Muscle layer of colon (tissue), 2 donors: ENCODE measurements at regions not wholly inside any gene's neighbourhood (a gene's known extent, or its start where the extent isn't known, plus 50 kb on each side); places are given as distances from the start of the nearest gene placed in this dataset.
"Not testable (repeated sequence)": the region's sequence is repeated elsewhere in the genome, so short reads cannot be mapped to it uniquely, and the experiment has no call there.

Source experiments
- H3K27ac ChIP-seq: one replicate; pipeline ENCODE4 v1.7.0; 2013; ENCODE audit warnings: low read depth, mild to moderate bottlenecking, low read length, moderate library complexity
- H3K27me3 ChIP-seq, 2 donors: one replicate each; pipeline ENCODE4 v1.7.0; 2013; ENCODE audit warnings: low read length in 2 of 2, mild to moderate bottlenecking in 2 of 2; ENCODE audit not compliant: insufficient read depth in 2 of 2, control insufficient read depth in 1 of 2
- H3K36me3 ChIP-seq: one replicate; pipeline ENCODE4 v1.7.0; 2013; ENCODE audit warnings: mild to moderate bottlenecking, low read length; ENCODE audit not compliant: insufficient read depth
- H3K4me1 ChIP-seq: one replicate; pipeline ENCODE4 v1.7.0; 2013; ENCODE audit warnings: mild to moderate bottlenecking, low read length; ENCODE audit not compliant: insufficient read depth
- H3K4me3 ChIP-seq, 2 donors: one replicate each; pipeline ENCODE4 v1.7.0; 2013; ENCODE audit warnings: low read length in 2 of 2, low read depth in 1 of 2, mild to moderate bottlenecking in 1 of 2, moderate library complexity in 1 of 2
- H3K9ac ChIP-seq: one replicate; pipeline ENCODE4 v1.7.0; 2013; ENCODE audit warnings: low read length
- H3K9me3 ChIP-seq: one replicate; pipeline ENCODE4 v1.7.0; 2013; ENCODE audit warnings: mild to moderate bottlenecking, low read length
- donor health status: abdominal sarcoma.
- donor health status: Adenocarcinoma of cecum.

DNA sequence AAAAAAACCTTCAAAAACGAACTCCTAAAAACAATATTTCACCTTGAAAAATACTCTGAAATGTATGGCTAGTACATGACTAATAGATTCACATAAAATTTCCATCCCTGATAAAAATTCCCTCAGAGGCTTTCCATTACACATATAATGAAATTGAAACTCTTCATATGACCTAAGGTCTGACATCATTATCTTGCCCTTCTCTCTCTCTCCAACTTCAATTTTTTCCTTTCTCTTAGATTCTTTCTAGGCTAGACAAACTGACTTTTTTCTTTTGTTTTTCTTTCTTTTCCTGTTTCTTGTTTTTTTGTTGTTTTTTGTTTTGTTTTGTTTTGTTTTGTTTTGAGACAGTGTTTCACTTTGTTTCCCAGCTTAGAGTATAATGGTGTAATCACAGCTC, 1220.5 kb downstream of the ROBO2 start:
- no peak overlapping the region for H3K27ac ChIP-seq
- H3K4me1 ChIP-seq, result no peaks in the 10 kb centered on the region
- no peaks in the 10 kb centered on the region for H3K9me3 ChIP-seq
- H3K36me3 ChIP-seq, result no peaks in the 10 kb centered on the region
- H3K4me3 ChIP-seq, result no peak overlapping the region
- H3K27me3 ChIP-seq, result no peaks in the 10 kb centered on the region
- H3K9ac ChIP-seq, result no peak overlapping the region

DNA sequence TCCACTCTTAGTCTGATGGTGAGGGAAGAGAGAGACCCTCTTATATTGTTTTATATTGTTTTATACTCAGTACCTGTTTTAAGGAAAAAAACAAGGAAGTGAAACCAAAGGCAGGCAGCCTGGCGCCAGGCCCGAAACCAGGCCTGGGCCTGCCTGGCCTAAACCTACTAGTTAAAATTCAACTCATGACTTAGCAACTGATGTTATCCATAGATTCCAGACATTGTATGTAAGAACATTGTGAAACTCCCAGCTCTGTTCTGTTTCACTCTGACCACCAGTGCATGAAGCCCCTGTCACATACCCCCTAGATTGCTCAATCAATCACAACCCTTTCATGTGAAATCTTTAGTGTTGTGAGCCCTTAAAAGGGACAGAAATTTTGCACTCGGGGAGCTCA, 1226.7 kb downstream of the ROBO2 start:
- not testable (repeated sequence) for H3K27ac ChIP-seq, H3K4me3 ChIP-seq, H3K4me1 ChIP-seq, H3K27me3 ChIP-seq, H3K9ac ChIP-seq, H3K9me3 ChIP-seq, H3K36me3 ChIP-seq

- H3K9ac ChIP-seq, result no peak overlapping the region
- H3K9me3 ChIP-seq, result no peaks in the 10 kb centered on the region
- no peaks in the 10 kb centered on the region for H3K4me1 ChIP-seq
- H3K27me3 ChIP-seq, result no peaks in the 10 kb centered on the region
- no peak overlapping the region for H3K27ac ChIP-seq
- no peak overlapping the region for H3K4me3 ChIP-seq
- no peaks in the 10 kb centered on the region for H3K36me3 ChIP-seq
These were observed 1227.3 kb downstream of the ROBO2 start for GRCh38 chr3:78267235-78267634.

GRCh38 chr3:78268087-78268486, 1228.2 kb downstream of the ROBO2 start:
- Histone ChIP-seq H3K27ac (no peak overlapping the region), H3K36me3 (no peaks in the 10 kb centered on the region), H3K4me3 (no peak overlapping the region), H3K9ac (no peak overlapping the region), H3K27me3 (no peaks in the 10 kb centered on the region), H3K9me3 (no peaks in the 10 kb centered on the region), H3K4me1 (no peaks in the 10 kb centered on the region)

GRCh38 chr3:78268716-78269668, 1229.1 kb downstream of the ROBO2 start:
- no peak overlapping the region for H3K9ac ChIP-seq
- no peak overlapping the region for H3K27ac ChIP-seq
- H3K27me3 ChIP-seq, result no peaks in the 10 kb centered on the region
- H3K4me1 ChIP-seq, result peaks cover 5% of the 10 kb centered on the region
- no peaks in the 10 kb centered on the region for H3K9me3 ChIP-seq
- no peak overlapping the region for H3K4me3 ChIP-seq
- H3K36me3 ChIP-seq, result no peaks in the 10 kb centered on the region

GRCh38 chr3:78273326-78273725, 1233.4 kb downstream of the ROBO2 start:
- H3K4me1 ChIP-seq, result peaks cover 6% of the 10 kb centered on the region
- no peaks in the 10 kb centered on the region for H3K27me3 ChIP-seq
- no peak overlapping the region for H3K27ac ChIP-seq
- no peak overlapping the region for H3K4me3 ChIP-seq
- no peak overlapping the region for H3K9ac ChIP-seq
- no peaks in the 10 kb centered on the region for H3K9me3 ChIP-seq
- no peaks in the 10 kb centered on the region for H3K36me3 ChIP-seq

DNA sequence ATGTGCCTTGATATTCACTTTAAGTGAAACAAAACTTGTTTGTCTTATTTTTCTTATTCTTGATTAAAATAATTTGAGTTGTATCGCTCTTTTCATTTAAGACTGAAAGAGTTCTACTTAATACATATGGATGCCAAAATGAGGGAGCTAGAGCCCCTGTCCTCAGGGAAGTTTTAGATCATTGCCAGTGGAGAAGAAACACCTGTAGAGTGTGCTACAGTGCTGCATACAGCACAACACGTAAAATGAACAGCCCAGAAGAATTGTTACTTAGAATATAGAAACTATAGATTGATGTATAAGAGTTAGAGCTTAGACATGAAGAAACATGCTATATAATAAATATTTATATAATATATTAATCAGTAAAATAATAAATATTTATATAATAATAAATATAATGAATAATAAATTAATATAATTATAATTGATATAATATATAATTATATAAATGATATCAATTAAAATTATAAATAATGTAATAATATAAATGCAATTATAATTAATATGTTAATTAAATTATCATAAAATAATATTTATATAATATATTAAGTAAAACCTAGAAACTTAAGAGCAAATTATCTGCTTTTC, 1234.7 kb downstream of the ROBO2 start:
- no peak overlapping the region for H3K27ac ChIP-seq
- H3K4me3 ChIP-seq, result no peak overlapping the region
- no peaks in the 10 kb centered on the region for H3K36me3 ChIP-seq
- no peak overlapping the region for H3K9ac ChIP-seq
- no peaks in the 10 kb centered on the region for H3K27me3 ChIP-seq
- H3K4me1 ChIP-seq, result peaks cover 6% of the 10 kb centered on the region
- H3K9me3 ChIP-seq, result no peaks in the 10 kb centered on the region

DNA sequence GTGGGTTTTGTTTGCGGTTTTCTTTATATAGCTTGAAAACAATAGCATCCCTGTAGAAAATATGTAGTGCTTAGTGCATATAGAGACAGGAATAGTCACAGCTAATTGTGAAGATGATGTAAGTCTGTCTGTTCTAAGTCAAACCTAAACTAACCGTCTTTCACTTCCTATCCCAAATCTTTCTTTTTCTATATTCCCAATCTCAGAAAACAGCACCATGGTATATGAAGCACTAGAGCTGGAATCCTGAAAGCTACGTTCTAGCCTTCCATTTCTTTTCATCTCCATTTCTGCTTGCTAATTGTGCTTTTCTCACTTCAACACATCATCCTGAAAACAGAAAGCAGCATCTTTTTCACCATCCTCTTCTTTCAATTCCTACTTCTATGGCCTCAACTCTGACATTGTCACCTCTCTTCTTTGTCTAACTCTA, 1235.5 kb downstream of the ROBO2 start:
- Histone ChIP-seq H3K9me3 (no peaks in the 10 kb centered on the region), H3K4me1 (peaks cover 6% of the 10 kb centered on the region), H3K27ac (no peak overlapping the region), H3K9ac (no peak overlapping the region), H3K27me3 (no peaks in the 10 kb centered on the region), H3K4me3 (no peak overlapping the region), H3K36me3 (no peaks in the 10 kb centered on the region)

- Histone ChIP-seq H3K4me3 (no peak overlapping the region), H3K27me3 (no peaks in the 10 kb centered on the region), H3K36me3 (no peaks in the 10 kb centered on the region), H3K27ac (no peak overlapping the region), H3K9ac (no peak overlapping the region), H3K9me3 (no peaks in the 10 kb centered on the region), H3K4me1 (peaks cover 6% of the 10 kb centered on the region)
These were observed 1237.3 kb downstream of the ROBO2 start for GRCh38 chr3:78277220-78277619.

DNA sequence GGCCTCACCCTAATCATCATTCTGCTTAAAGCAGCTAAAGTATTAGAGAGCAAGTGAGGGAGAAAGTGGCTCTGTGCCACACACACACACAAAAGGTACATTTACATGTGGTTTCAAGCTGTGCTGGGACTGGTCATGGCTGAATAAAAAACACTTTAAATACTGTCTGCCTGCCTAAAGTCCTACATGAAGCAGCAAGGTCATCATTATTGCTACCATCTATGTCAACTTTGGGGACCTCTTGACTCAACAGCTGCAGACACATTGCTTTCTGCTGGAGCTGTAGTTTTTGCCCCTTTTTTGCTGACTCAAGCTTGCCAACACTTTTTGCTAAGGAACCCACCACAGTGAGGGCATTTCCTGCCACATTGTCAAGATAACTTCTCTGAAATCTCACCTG, 1237.9 kb downstream of the ROBO2 start:
- Histone ChIP-seq H3K36me3 (no peaks in the 10 kb centered on the region), H3K9ac (no peak overlapping the region), H3K4me3 (no peak overlapping the region), H3K9me3 (no peaks in the 10 kb centered on the region), H3K4me1 (peaks cover 6% of the 10 kb centered on the region), H3K27ac (no peak overlapping the region), H3K27me3 (no peaks in the 10 kb centered on the region)

- no peaks in the 10 kb centered on the region for H3K27me3 ChIP-seq
- H3K4me3 ChIP-seq, result no peak overlapping the region
- no peak overlapping the region for H3K9ac ChIP-seq
These were observed 1239.2 kb downstream of the ROBO2 start for GRCh38 chr3:78279091-78279490.

GRCh38 chr3:78281381-78281780, 1241.5 kb downstream of the ROBO2 start:
- Histone ChIP-seq H3K27me3 (no peaks in the 10 kb centered on the region), H3K9me3 (no peaks in the 10 kb centered on the region), H3K36me3 (no peaks in the 10 kb centered on the region), H3K9ac (no peak overlapping the region), H3K4me1 (no peaks in the 10 kb centered on the region), H3K4me3 (no peak overlapping the region), H3K27ac (no peak overlapping the region)

More at GRCh38 chr3:78279091-78279490, 1239.2 kb downstream of the ROBO2 start:
- no peaks in the 10 kb centered on the region for H3K9me3 ChIP-seq
- no peaks in the 10 kb centered on the region for H3K36me3 ChIP-seq
- H3K4me1 ChIP-seq, result peaks cover under 1% of the 10 kb centered on the region
- H3K27ac ChIP-seq, result no peak overlapping the region
